ENCODE measurements at regions not wholly inside any gene's neighbourhood (a gene's known extent, or its start where the extent isn't known, plus 50 kb on each side); places are given as distances from the start of the nearest gene placed in this dataset.

DNA sequence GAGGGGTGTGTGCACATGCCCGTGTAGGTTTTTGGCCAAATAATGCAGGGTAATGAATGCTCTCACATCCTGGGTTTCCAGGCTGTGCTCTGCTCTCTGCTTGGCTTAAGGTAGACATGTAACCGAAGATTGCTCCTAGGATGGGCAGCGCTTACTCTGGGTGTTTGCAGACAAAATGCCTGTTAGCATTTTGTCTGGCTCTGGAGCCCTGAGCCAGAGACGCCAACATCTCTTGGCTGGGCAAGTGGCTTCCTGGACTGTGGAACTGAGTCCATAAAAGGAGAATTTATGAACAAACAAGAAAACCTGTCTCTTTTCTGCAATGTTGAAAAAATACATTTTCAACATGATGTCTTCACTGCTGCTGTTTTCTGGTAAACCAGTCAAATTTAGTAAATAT lies 96.0 kb upstream of the TSPAN2 start:
- Histone ChIP-seq H3K27me3 (no peaks in the 10 kb centered on the region), H3K4me1 (peaks cover 22% of the 10 kb centered on the region), H3K9me3 (no peaks in the 10 kb centered on the region), H3K36me3 (no peaks in the 10 kb centered on the region), H3K27ac (peak overlapping the region; percentile 42), H3K4me3 (no peak overlapping the region)
- WGBS: 75% methylated on average over 4 of the region's 4 CpGs
- TF ChIP-seq POLR2AphosphoS5 (IDR thresholded peaks at IDR 0.05): no peak
- no peak for TF ChIP-seq EP300 (IDR thresholded peaks at IDR 0.05)
- no peak for TF ChIP-seq POLR2A (IDR thresholded peaks at IDR 0.05)
- TF ChIP-seq CTCF (IDR thresholded peaks at IDR 0.05): no peak
- no peak for DNase-seq (ENCODE audit: low spot score in 2 of 2)

DNA sequence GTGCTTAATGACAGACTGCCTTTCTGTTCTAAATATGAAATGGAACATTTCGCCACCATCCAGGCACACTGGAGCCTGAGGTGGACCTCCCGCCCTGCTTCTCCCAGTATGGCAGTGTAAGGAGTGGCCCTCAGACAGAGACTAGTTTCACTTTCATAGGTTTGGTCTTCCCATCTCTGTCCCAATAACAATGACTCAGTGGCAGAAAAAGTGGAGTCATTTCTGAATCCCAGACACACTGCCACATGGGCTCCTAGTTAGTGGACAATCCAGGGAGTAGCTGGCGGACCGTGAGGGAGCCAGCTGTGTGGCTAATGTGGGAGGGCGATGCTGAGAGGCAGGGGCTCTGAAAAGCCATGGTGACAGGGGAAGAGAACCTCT lies 95.6 kb upstream of the TSPAN2 start:
- Histone ChIP-seq H3K27me3 (no peaks in the 10 kb centered on the region), H3K27ac (peak overlapping the region; percentile 74)
- no peak for TF ChIP-seq POLR2A (IDR thresholded peaks at IDR 0.05)
- TF ChIP-seq POLR2AphosphoS5 (IDR thresholded peaks at IDR 0.05): peak in 1 of 3 donors; percentile 53

GRCh38 chr1:115184260-115184950 lies 95.1 kb upstream of the TSPAN2 start:
- WGBS: 51% methylated on average over 5 of the region's 5 CpGs
- no peaks in the 10 kb centered on the region for H3K27me3 ChIP-seq
- no peaks in the 10 kb centered on the region for H3K9me3 ChIP-seq
- no peak overlapping the region for H3K4me3 ChIP-seq
- H3K27ac ChIP-seq: peak overlapping the region; percentile 74
- DNase-seq (ENCODE audit: low spot score in 2 of 2): no peak
- no peak for TF ChIP-seq CTCF (IDR thresholded peaks at IDR 0.05)
- TF ChIP-seq POLR2A (IDR thresholded peaks at IDR 0.05): no peak
- TF ChIP-seq EP300 (IDR thresholded peaks at IDR 0.05): no peak
- no peak for TF ChIP-seq POLR2AphosphoS5 (IDR thresholded peaks at IDR 0.05)
- peaks cover 15% of the 10 kb centered on the region for H3K4me1 ChIP-seq
- H3K36me3 ChIP-seq: no peaks in the 10 kb centered on the region

More for the DNA sequence above, 95.6 kb upstream of the TSPAN2 start:
- WGBS: 78% methylated on average over 5 of the region's 5 CpGs
- H3K36me3 ChIP-seq: no peaks in the 10 kb centered on the region
- no peak for DNase-seq (ENCODE audit: low spot score in 2 of 2)
- H3K9me3 ChIP-seq: no peaks in the 10 kb centered on the region
- peaks cover 18% of the 10 kb centered on the region for H3K4me1 ChIP-seq
- no peak overlapping the region for H3K4me3 ChIP-seq

DNA sequence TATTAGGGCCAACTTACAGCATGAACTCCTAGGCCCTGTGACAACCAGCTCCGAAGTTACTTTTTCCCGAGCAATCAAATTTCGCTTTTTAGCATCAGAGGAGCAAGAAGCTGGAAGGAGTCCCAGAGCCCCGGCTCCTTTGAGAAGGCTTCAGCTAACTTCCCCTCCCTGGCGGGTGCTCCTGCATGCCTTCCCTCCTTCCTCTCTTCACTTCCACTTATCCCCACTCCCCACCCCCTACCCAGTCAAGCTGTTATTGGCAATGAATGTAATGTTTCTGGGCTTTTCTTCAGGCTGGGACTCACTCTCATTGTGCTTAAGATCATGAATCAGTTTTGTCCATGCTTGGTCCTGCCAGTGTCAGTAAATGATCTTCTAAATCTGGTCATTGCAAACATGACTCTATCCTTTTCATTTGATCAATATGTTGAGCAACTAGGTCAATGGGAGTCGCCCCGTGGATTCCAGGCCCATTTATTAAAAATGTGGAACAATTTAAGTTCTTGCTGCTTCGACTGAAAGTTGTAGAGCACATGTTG lies 94.5 kb upstream of the TSPAN2 start:
- no peak for DNase-seq (ENCODE audit: low spot score in 2 of 2)
- no peak overlapping the region for H3K4me3 ChIP-seq
- H3K9me3 ChIP-seq: no peaks in the 10 kb centered on the region
- no peak for TF ChIP-seq POLR2AphosphoS5 (IDR thresholded peaks at IDR 0.05)
- TF ChIP-seq CTCF (IDR thresholded peaks at IDR 0.05): no peak
- TF ChIP-seq EP300 (IDR thresholded peaks at IDR 0.05): no peak
- no peak for TF ChIP-seq POLR2A (IDR thresholded peaks at IDR 0.05)
- 62% methylated on average over 8 of the region's 8 CpGs for WGBS
- no peaks in the 10 kb centered on the region for H3K36me3 ChIP-seq
- H3K27ac ChIP-seq: peak overlapping the region; percentile 74
- no peaks in the 10 kb centered on the region for H3K27me3 ChIP-seq
- H3K4me1 ChIP-seq: peaks cover 15% of the 10 kb centered on the region

DNA sequence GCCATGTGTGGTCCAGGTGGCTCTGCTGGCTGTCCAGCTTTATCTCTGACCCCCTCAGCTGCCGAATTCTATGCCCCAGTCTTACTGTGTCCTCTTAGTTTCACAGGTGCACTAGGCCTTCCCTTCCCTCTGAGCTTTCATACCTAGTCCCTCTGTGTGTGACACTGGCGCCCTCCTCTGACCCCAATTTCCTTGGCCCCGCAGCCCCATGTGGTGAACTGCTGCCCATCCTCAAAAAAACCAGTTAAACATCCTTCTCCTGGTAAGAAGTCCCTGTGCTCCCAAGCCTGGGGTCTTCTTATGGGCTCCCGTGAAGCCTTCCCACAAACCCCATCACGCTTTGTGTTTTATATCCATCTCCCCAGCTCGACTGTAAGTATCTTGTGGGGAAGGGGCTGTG lies 93.9 kb upstream of the TSPAN2 start:
- Histone ChIP-seq H3K36me3 (no peaks in the 10 kb centered on the region), H3K27ac (peak overlapping the region; percentile 66), H3K4me1 (peaks cover 15% of the 10 kb centered on the region), H3K4me3 (no peak overlapping the region), H3K27me3 (no peaks in the 10 kb centered on the region), H3K9me3 (no peaks in the 10 kb centered on the region)
- WGBS: 88% methylated on average over 6 of the region's 6 CpGs
- TF ChIP-seq CTCF (IDR thresholded peaks at IDR 0.05) (no peak), EP300 (IDR thresholded peaks at IDR 0.05) (no peak), POLR2AphosphoS5 (IDR thresholded peaks at IDR 0.05) (no peak), POLR2A (IDR thresholded peaks at IDR 0.05) (no peak)
- no peak for DNase-seq (ENCODE audit: low spot score in 2 of 2)
